ENCODE measurements at regions not wholly inside any gene's neighbourhood (a gene's known extent, or its start where the extent isn't known, plus 50 kb on each side); places are given as distances from the start of the nearest gene placed in this dataset.

GRCh38 chr3:150057227-150057626, 86.5 kb upstream of the PFN2 start:
- TF ChIP-seq, protein P1, sequence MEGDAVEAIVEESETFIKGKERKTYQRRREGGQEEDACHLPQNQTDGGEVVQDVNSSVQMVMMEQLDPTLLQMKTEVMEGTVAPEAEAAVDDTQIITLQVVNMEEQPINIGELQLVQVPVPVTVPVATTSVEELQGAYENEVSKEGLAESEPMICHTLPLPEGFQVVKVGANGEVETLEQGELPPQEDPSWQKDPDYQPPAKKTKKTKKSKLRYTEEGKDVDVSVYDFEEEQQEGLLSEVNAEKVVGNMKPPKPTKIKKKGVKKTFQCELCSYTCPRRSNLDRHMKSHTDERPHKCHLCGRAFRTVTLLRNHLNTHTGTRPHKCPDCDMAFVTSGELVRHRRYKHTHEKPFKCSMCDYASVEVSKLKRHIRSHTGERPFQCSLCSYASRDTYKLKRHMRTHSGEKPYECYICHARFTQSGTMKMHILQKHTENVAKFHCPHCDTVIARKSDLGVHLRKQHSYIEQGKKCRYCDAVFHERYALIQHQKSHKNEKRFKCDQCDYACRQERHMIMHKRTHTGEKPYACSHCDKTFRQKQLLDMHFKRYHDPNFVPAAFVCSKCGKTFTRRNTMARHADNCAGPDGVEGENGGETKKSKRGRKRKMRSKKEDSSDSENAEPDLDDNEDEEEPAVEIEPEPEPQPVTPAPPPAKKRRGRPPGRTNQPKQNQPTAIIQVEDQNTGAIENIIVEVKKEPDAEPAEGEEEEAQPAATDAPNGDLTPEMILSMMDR (conservative IDR thresholded peaks at IDR 0.05; ENCODE audit: low read depth), result no peak
- DNase-seq (ENCODE audit: low spot score), result no peak
- H3K27ac ChIP-seq, result no peak overlapping the region
- ChIA-PET POLR2A (ENCODE audit: low non-redundant PET) (no interaction called here), CTCF (interaction anchor here (0.5 kb wide), 1 partner anchor 825 kb away, joined by 4 read pairs; no protein-coding TSS in a partner anchor)

GRCh38 chr3:150055332-150055731, 84.6 kb upstream of the PFN2 start:
- ChIA-PET CTCF (no interaction called here), POLR2A (ENCODE audit: low non-redundant PET) (no interaction called here)
- DNase-seq (ENCODE audit: low spot score), result no peak
- no peak overlapping the region for H3K27ac ChIP-seq
- TF ChIP-seq, protein P1 (conservative IDR thresholded peaks at IDR 0.05; ENCODE audit: low read depth), result no peak

DNA sequence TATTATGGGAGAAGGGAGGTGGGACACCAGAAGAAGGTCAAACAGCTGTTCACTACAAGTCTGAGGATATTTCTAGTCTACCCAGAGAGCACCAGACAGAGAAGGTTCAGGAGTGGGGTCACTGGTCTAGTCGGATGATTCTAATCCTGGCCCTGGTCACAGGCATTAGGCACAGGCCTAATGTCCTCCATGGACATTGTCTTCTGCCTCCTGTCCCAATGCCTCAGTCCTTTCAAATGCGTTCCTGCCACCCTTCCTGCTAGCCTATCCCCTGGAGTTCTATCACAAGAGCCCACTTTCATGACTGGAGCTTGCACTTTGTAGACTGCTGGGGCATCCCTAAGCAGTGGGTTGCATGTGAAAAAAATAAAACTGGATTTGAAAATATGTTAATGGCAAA, 83.9 kb upstream of the PFN2 start:
- ChIA-PET CTCF (interaction anchor here (0.6 kb wide), 1 partner anchor 600 kb away, joined by 4 read pairs; no protein-coding TSS in a partner anchor), POLR2A (ENCODE audit: low non-redundant PET) (no interaction called here)
- no peak for DNase-seq (ENCODE audit: low spot score)
- H3K27ac ChIP-seq, result no peak overlapping the region
- TF ChIP-seq, protein P1 (conservative IDR thresholded peaks at IDR 0.05; ENCODE audit: low read depth), result no peak

- DNase-seq (ENCODE audit: low spot score), result no peak
- no peak overlapping the region for H3K27ac ChIP-seq
- TF ChIP-seq, protein P1 (conservative IDR thresholded peaks at IDR 0.05; ENCODE audit: low read depth), result no peak
- CTCF ChIA-PET, result no interaction called here
- POLR2A ChIA-PET (ENCODE audit: low non-redundant PET), result no interaction called here
Observed at GRCh38 chr3:150050510-150050909, 79.8 kb upstream of the PFN2 start.

GRCh38 chr3:150049317-150049716, 78.6 kb upstream of the PFN2 start:
- H3K27ac ChIP-seq, result no peak overlapping the region
- POLR2A ChIA-PET (ENCODE audit: low non-redundant PET), result no interaction called here
- no peak for DNase-seq (ENCODE audit: low spot score)
- TF ChIP-seq, protein P1 (conservative IDR thresholded peaks at IDR 0.05; ENCODE audit: low read depth), result no peak
- CTCF ChIA-PET, result no interaction called here

DNA sequence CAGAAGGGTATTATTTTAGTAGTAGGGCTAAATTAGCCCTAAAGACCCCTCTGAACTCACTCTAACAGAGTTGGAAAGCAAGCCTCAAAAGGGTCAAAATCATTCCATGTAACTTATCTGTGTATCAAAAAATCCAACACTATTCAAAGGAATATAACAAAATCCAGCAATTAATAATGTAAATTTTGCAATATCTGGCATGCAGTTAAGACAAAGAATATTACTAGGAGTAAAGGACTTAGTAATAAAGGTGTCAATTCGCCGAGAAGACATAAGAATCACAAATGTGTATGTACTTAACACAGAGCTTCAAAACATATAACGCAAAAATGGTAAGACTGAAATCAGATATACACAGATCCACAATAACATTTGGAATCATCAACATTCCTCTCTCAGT, 71.2 kb upstream of the PFN2 start:
- TF ChIP-seq, protein P1 (conservative IDR thresholded peaks at IDR 0.05; ENCODE audit: low read depth), result no peak
- ChIA-PET CTCF (no interaction called here), POLR2A (ENCODE audit: low non-redundant PET) (no interaction called here)
- no peak for DNase-seq (ENCODE audit: low spot score)
- H3K27ac ChIP-seq, result no peak overlapping the region

DNA sequence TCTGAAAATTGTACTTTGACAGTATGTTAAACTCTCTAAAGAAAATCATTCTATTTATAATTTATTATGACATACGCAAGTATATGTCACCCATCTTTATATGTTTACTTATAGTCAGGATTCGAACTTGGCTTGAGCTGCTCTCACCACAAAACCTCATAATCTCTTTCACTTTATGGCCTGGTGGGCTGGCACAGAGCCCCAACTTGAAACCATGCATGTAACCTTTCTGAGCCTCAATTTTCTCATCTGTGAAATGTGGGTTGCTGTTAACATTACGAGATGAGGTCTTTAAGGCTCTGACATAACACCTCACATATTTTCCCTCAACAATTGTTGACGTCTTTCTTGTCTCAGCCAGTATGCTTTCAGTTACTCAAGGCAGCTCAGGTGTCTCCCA, 69.4 kb upstream of the PFN2 start:
- DNase-seq (ENCODE audit: low spot score), result no peak
- ChIA-PET POLR2A (ENCODE audit: low non-redundant PET) (no interaction called here), CTCF (no interaction called here)
- TF ChIP-seq, protein P1 (conservative IDR thresholded peaks at IDR 0.05; ENCODE audit: low read depth), result no peak
- H3K27ac ChIP-seq, result no peak overlapping the region

Data from RWPE1 (cell line).